ENCODE measurements at regions not wholly inside any gene's neighbourhood (a gene's known extent, or its start where the extent isn't known, plus 50 kb on each side); places are given as distances from the start of the nearest gene placed in this dataset.

GRCh38 chr2:209113026-209113425, 310.8 kb upstream of the MAP2 start:
- Histone ChIP-seq H3K36me3 (ENCODE audit: control insufficient read depth in 2 of 4, insufficient read depth in 4 of 4, low read length in 3 of 4) (no peaks in the 10 kb centered on the region), H3K4me3 (ENCODE audit: extremely low read depth in 1 of 4, insufficient read depth in 2 of 4, low read depth in 3 of 4, low read length in 4 of 4) (no peak overlapping the region), H4K5ac (ENCODE audit: insufficient read length, low read depth, low read length) (no peak overlapping the region), H3K4me1 (replicated peaks in 1 of 4; ENCODE audit: control insufficient read depth in 3 of 4, insufficient read depth in 4 of 4, low read length in 3 of 4) (peaks cover 0 to 7% (median 2%) of the 10 kb centered on the region in 4 experiments; a peak in 5 of 7 replicates), H3K56ac (replicated peaks; ENCODE audit: insufficient read length, low read depth, low read length) (no peak overlapping the region), H3K23ac (ENCODE audit: insufficient read length) (no peak overlapping the region), H3K79me1 (ENCODE audit: low read depth, low read length) (no peaks in the 10 kb centered on the region), H2AK5ac (ENCODE audit: low read depth, low read length) (no peak overlapping the region), H3K79me2 (ENCODE audit: control insufficient read depth in 1 of 2, insufficient read depth in 2 of 2, low read length in 2 of 2) (no peaks in the 10 kb centered on the region), H2BK15ac (ENCODE audit: low read length) (no peak overlapping the region), H3K4me2 (ENCODE audit: insufficient read depth in 1 of 2, low read depth in 2 of 2, low read length in 2 of 2) (peak overlapping the region in 1 of 2 experiments; percentile 33; a peak in 1 of 4 replicates), H4K20me1 (replicated peaks in 1 of 2; ENCODE audit: control insufficient read depth in 1 of 2, insufficient read depth in 2 of 2, low read length in 2 of 2) (no peaks in the 10 kb centered on the region), H2BK20ac (ENCODE audit: low read length) (no peak overlapping the region), H2BK5ac (ENCODE audit: low read depth, low read length) (no peak overlapping the region), H3K14ac (ENCODE audit: insufficient read length) (no peak overlapping the region), H4K91ac (replicated peaks; ENCODE audit: insufficient read length, low read length) (peak overlapping the region; percentile 30), H3K27me3 (replicated peaks in 1 of 4; ENCODE audit: control insufficient read depth in 3 of 4, extremely low read depth in 1 of 4, insufficient read depth in 3 of 4, low read length in 3 of 4) (no peaks in the 10 kb centered on the region), H3K9me3 (ENCODE audit: insufficient read depth in 2 of 2, low read depth in 1 of 2, low read length in 1 of 2) (no peaks in the 10 kb centered on the region), H3K27ac (ENCODE audit: low read depth, low read length) (no peak overlapping the region), H3K18ac (ENCODE audit: extremely low read depth, low read length) (no peak overlapping the region; the same call in 1 of the 2 replicates), H2BK120ac (replicated peaks; ENCODE audit: low read depth, low read length) (no peak overlapping the region), H3K9ac (replicated peaks in 1 of 4; ENCODE audit: extremely low read depth in 1 of 4, low read depth in 3 of 4, low read length in 3 of 4) (no peak overlapping the region), H3K4ac (replicated peaks; ENCODE audit: insufficient read length, low read depth, low read length) (no peak overlapping the region), H4K8ac (ENCODE audit: extremely low read depth, insufficient read depth, low read length) (no peak overlapping the region), H3K23me2 (ENCODE audit: low read depth, low read length) (no peaks in the 10 kb centered on the region), H2BK12ac (ENCODE audit: low read depth, low read length) (peak overlapping the region; percentile 40; the same call in 1 of the 2 replicates), H2AFZ (ENCODE audit: low read length) (no peak overlapping the region)
- TF ChIP-seq NANOG (IDR thresholded peaks at IDR 0.05; ENCODE audit: insufficient read depth, low read depth, low read length, poor library complexity, severe bottlenecking) (peak; percentile 83), E2F6 (IDR thresholded peaks at IDR 0.05) (no peak), RAD21 (IDR thresholded peaks at IDR 0.05 in 1 of 2, conservative IDR thresholded peaks at IDR 0.05 in 1 of 2; ENCODE audit: low read depth in 2 of 2, low read length in 2 of 2) (peak in 1 of 2 experiments; percentile 25; a peak in 1 of 4 replicates), EZH2 (IDR thresholded peaks at IDR 0.05; ENCODE audit: low read depth, low read length, severe bottlenecking) (no peak)
- DNase-seq (ENCODE audit: low read depth in 1 of 2, low spot score in 2 of 2), result peak in 1 of 2 experiments; percentile 47
- WGBS, 2 experiments (ENCODE audit: extremely low coverage in 1 of 2, insufficient coverage in 1 of 2, insufficient read length in 1 of 2, insufficient replicate concordance in 2 of 2, low coverage in 1 of 2, low lambda C conversion rate in 2 of 2, missing lambda C conversion rate in 1 of 2), result 77% methylated on average over 6 of the region's 6 CpGs; no CpG with 5 or more reads in 1 of the 2 experiments
- ChIA-PET CTCF (ENCODE audit: partially characterized antibody) (interaction anchor here (1.0 kb wide), 1 partner anchor 95 kb away, joined by 3 read pairs; no protein-coding TSS in a partner anchor), POLR2A (ENCODE audit: partially characterized antibody) (no interaction called here)
- peak; percentile 90 for FAIRE-seq
